ENCODE measurements at regions not wholly inside any gene's neighbourhood (a gene's known extent, or its start where the extent isn't known, plus 50 kb on each side); places are given as distances from the start of the nearest gene placed in this dataset.

GRCh38 chr1:191912517-191912916 lies 245.7 kb upstream of the RGS18 start:
- no peak for FAIRE-seq

DNA sequence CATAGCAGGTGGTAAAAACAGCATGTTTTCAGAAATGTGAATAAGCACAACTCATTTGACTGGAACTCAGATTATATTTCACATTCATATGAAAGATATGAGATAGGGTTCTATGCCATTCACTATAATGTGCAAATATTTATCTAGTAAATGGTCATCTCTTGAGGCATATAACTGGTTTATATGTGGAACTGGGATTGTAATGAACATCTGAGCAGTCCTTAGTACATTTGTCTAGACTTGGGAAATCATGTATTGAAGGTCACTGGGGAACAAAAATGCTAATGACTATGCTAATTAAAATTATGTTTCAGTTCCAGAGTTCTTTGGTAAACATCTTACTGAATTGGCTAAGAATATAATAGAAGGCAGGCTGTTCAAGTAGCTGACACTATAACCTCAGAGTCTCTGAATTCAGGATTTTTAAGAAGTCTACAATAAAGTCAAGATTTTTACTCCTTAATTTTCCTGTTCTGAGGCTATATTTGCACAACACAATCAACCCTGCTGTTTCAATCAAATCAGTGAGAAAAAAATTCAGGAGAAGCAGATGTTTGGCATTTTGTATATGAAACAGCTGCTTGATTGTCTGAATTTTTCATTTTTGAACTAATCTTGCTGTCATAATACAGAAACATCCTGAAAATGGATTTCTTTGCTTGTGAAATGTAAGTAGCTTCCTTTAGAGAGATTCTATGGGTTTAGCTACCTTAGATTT lies 244.8 kb upstream of the RGS18 start:
- no peak for FAIRE-seq

GRCh38 chr1:191929383-191929782 lies 228.9 kb upstream of the RGS18 start:
- FAIRE-seq = no peak

GRCh38 chr1:191943684-191944083 lies 214.6 kb upstream of the RGS18 start:
- FAIRE-seq = no peak

GRCh38 chr1:191953526-191953925 lies 204.7 kb upstream of the RGS18 start:
- no peak for FAIRE-seq

GRCh38 chr1:191959856-191960255 lies 198.4 kb upstream of the RGS18 start:
- no peak for FAIRE-seq

GRCh38 chr1:191963286-191963685 lies 195.0 kb upstream of the RGS18 start:
- no peak for FAIRE-seq

GRCh38 chr1:191963781-191964455 lies 194.3 kb upstream of the RGS18 start:
- no peak for FAIRE-seq

DNA sequence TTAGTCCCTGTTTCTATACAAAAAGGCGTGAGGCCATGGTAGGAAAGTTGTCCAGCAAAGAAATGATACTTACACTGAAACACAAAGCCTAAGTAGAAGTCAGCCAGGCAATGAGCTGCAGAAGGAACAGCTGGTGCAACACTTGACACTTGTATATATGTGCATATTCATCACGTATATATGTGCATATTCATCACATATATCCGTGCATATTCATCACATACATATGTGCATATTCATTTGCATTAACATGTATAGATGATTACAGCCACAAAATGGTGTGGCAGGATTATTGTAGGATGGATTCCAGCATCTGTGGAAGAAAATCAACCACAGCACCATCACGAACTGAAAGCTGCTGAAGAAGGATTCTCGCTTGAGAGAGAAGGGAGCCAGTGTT lies 189.0 kb upstream of the RGS18 start:
- FAIRE-seq = no peak

DNA sequence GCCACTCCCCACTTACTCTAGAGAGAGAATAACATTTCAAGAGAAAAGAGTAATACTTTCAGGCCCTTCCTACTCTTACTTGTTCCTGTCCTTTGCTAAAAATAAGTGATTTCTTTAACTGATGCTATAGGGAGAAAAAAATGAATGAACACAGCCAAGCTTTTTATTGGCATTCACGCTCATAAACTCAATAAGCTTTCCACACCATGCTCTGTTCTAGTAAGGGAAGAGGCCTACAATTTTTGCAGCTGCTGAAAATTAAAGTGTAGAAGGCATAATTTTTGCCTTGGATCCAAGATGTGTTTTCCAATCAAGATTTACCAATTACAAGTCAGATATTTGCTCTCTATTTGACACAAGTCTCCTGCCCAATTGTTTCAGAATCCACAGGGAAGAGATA lies 188.1 kb upstream of the RGS18 start:
- no peak for FAIRE-seq

- FAIRE-seq = no peak
Measured at GRCh38 chr1:191971447-191971846, 186.8 kb upstream of the RGS18 start.

DNA sequence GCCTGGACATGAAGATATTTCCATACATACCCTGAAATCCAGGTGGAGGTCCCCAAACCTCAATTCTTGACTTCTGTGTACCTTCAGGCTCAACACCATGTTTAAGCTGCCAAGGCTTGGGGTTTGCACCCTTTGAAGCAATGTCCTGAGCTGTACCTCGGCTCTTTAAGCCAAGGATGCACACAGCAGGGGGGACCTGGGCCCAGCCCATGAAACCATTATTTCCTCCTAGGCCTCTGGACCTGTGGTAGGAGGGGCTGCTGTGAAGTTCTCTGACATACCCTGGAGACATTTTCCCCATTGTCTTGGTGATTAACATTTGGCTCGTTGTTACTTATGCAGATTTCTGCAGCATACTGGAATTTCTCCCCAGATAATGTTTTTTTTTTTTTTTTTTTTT lies 184.3 kb upstream of the RGS18 start:
- FAIRE-seq = no peak

DNA sequence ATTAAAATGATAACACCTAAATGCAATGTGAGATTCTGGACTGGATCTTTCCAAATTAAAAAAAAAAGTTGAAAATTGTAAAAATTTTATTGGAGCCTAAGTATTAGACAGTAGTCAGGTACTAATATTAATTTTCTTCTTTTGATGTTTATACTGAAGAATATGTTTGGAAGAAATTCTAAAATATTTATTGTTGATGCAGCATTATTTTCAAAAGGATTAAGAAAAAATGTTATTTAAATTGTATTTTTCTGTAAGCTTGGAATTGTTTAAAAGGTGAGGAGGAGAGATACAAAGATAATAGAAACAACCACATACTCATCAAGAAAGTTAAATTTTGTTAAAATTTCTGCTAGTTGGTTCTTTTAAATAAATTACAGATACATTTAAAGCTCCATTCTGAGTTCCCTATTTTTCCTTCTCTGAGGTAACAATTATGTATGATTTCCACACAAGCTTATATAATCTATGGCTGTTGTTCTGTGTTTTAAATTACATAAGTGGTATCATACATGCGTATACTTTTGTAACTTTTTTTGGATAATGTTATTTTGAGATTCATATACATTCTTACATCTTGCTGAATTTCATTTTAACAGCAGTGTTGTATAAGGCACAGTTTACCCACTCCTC lies 180.3 kb upstream of the RGS18 start:
- FAIRE-seq = no peak

- FAIRE-seq = no peak
Measured at GRCh38 chr1:191984856-191985255, 173.4 kb upstream of the RGS18 start.

DNA sequence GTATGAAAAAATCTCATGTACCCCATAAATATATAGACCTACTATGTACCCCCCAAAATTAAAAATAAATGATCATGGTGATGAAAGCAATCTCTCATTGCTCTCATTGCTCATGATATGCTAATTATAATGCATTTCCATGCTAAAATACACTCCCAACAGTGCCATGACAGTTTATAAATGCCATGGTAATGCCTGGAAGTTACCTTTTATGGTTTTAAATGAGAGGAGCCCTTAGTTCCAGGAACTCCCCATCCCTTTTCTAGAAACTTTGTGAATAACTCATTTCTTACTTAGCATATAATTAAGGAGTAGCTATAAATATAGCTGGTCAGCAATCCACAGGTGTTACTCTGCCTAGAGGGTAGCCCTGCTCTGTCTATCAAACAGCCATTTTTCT lies 166.1 kb upstream of the RGS18 start:
- no peak for FAIRE-seq

- FAIRE-seq = no peak
Measured at GRCh38 chr1:191993549-191993948, 164.7 kb upstream of the RGS18 start.

GRCh38 chr1:192002063-192002462 lies 156.2 kb upstream of the RGS18 start:
- no peak for FAIRE-seq

- FAIRE-seq = no peak
Measured at GRCh38 chr1:192003295-192004077, 154.8 kb upstream of the RGS18 start.

DNA sequence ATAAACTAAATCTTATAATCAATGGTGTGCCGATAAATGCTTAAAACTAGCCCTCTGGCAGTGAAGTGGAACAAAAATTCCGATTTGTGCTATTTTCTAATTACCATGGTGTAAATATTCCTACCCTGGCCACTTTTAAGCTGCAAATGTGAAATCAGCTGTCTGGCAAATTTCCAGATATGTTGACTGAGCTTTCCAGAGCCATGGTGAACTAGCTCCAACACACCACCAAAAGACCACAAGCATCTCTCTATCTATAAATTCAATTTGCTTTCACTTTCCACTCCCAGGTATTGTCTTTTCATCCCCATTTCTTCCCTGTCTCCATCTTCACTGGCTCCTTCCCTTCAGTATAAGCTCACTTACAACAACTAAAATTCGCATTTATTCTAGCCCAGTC lies 152.3 kb upstream of the RGS18 start:
- FAIRE-seq = no peak

DNA sequence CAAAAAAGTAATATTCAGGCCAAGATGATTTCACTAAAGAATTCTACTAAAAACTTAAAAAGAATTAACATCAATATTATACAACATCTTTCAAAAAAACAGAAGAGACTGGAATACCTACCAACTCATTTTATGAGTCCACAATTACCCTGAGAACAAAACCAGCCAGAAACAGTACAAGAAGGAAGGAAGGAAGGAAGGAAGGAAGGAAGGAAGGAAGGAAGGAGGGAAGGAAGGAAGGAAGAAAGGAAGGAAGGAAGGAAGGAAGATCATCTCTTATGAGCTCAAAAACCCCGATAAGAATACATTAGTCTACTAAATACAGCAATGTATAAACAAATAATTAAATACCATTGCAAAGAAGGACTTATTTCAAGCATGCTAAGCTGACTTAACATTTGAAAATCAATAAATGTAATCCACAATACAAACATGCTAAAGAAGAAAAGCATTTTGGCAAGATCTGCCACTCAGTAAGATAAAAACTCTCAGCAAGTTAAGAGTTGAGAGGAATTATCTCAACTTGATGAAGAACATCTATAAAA lies 149.9 kb upstream of the RGS18 start:
- no peak for FAIRE-seq

DNA sequence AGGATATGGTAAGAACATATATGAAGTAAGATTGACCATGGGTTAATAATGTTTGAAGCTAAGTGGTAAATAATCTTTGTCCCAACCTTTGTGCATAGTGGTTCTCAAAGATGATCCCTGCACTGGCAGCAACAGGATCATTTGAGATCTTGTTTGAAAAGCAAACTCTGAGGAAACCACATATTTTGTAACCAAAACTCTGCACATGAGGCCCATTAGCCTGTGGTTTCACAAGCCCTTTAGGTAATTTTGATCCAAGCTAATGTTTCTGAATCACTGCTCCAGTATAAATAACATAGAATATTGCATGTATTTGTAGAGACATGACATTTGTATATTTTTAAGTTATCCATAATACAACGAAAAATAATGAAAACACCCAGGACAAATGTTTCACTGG lies 147.9 kb upstream of the RGS18 start:
- no peak for FAIRE-seq

DNA sequence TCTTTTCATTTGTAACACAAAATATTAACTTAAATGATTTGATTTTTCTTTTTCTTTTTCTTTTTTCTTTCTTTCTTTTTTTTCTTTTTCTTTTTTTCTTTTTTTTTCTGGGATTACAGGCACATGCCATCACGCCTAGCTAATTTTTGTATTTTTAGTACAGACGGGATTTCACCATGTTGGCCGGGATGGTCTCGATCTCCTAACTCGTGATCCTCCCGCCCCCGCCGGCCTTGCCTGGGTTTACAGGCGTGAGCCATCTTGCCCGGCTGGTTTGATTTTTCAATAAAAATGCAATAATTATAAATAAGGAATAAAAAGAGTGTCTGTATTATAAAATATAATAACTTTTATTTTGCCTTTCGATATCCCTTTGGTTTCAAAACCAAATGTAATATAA lies 146.7 kb upstream of the RGS18 start:
- no peak for FAIRE-seq

GRCh38 chr1:192022827-192023226 lies 135.4 kb upstream of the RGS18 start:
- FAIRE-seq = no peak
